T-helper 2 cell treated with Interferon-gamma antibody and Interleukin-4, amounts not matched to agents 5 μg/mL and 100 μg/mL, for 36 hours (primary cell): ENCODE measurements at regions not wholly inside any gene's neighbourhood (a gene's known extent, or its start where the extent isn't known, plus 50 kb on each side); places are given as distances from the start of the nearest gene placed in this dataset.

ENCODE experiments used
- DNase-seq: peaks from one replicate; pipeline ENCODE4 v3.0.0; 2021; ENCODE audit warnings: low spot score
- H3K27ac Mint-ChIP-seq: one replicate; pipeline ENCODE4 v1.8.0; 2021; ENCODE audit warnings: mild to moderate bottlenecking, mixed read lengths
- H3K27me3 Mint-ChIP-seq: one replicate; pipeline ENCODE4 v1.8.0; 2021; ENCODE audit warnings: low read depth, mixed read lengths
- H3K36me3 Mint-ChIP-seq: one replicate; pipeline ENCODE4 v1.8.0; 2021; ENCODE audit warnings: low read depth, mixed read lengths
- H3K4me1 Mint-ChIP-seq: one replicate; pipeline ENCODE4 v1.8.0; 2021; ENCODE audit warnings: low read depth, mixed read lengths
- H3K4me3 Mint-ChIP-seq: one replicate; pipeline ENCODE4 v1.8.0; 2022; ENCODE audit warnings: mild to moderate bottlenecking, moderate library complexity, mixed read lengths
- H3K9me3 Mint-ChIP-seq: one replicate; pipeline ENCODE4 v1.8.0; 2021; ENCODE audit warnings: mixed read lengths

- Mint-ChIP-seq H3K27ac (no peak overlapping the region), H3K4me3 (no peak overlapping the region), H3K9me3 (no peaks in the 10 kb centered on the region)
Measured at GRCh38 chr2:22897428-22897827, 487.6 kb upstream of the KLHL29 start.

GRCh38 chr2:22900674-22901073 lies 484.3 kb upstream of the KLHL29 start:
- Mint-ChIP-seq H3K9me3 (no peaks in the 10 kb centered on the region), H3K4me3 (no peak overlapping the region), H3K4me1 (no peaks in the 10 kb centered on the region), H3K27me3 (no peaks in the 10 kb centered on the region), H3K36me3 (no peaks in the 10 kb centered on the region), H3K27ac (no peak overlapping the region)
- no peak for DNase-seq

More at GRCh38 chr2:22897428-22897827, 487.6 kb upstream of the KLHL29 start:
- no peaks in the 10 kb centered on the region for H3K36me3 Mint-ChIP-seq
- no peaks in the 10 kb centered on the region for H3K27me3 Mint-ChIP-seq
- no peak for DNase-seq
- H3K4me1 Mint-ChIP-seq, result no peaks in the 10 kb centered on the region

DNA sequence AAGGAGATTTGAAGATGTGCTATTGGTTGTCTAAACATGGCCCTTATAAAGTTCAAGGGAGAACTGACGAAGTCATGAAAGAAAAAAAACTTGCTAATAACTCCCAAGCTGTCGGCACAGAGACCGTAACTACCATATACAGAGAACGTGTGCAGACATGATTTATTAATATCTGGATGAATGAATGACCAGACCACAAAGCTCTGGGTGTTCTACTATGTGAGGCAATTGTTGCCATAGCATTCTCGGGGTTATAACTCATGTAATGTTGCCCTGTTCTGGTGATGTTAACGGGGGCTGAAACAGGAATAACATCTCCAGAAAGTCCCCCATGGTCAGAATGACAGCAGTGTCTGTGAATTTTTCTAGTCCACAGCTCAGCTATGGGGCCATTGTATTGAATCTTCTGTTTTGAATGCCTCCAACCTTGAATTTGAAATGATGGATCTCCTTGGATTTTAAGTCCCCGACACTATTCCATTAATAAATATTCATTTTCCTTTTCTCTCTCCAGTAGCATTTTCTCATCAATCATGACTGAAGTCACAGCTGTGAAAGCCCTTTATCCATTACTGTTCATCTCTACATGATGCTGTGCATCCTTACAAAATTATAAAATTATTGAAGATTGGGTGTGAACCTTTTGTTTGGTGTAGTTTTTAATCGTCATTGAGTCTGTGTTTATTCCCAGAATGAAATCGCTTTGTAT lies 483.4 kb upstream of the KLHL29 start:
- Mint-ChIP-seq H3K9me3 (no peaks in the 10 kb centered on the region), H3K4me1 (no peaks in the 10 kb centered on the region)

DNA sequence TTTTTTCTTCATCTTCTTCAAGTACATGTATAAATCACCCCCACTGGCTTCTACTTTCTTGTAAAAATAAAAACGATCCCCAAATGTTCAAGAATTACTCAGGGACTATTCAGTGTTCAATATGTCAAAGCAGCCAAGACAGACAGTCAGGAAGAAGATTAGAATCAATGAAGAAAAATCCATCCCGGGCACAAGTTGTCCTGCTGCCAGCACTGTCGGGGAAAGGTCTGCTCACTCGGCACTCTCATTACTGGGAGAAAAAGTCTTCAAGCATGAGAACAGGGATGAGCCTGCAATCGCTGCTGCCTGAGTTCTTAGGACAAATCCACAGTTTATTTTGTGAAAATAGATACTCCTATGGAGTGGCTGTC lies 482.8 kb upstream of the KLHL29 start:
- Mint-ChIP-seq H3K27ac (no peak overlapping the region), H3K4me3 (no peak overlapping the region), H3K9me3 (no peaks in the 10 kb centered on the region), H3K36me3 (no peaks in the 10 kb centered on the region), H3K27me3 (no peaks in the 10 kb centered on the region), H3K4me1 (no peaks in the 10 kb centered on the region)
- DNase-seq, result no peak

More for the DNA sequence above, 483.4 kb upstream of the KLHL29 start:
- Mint-ChIP-seq H3K27me3 (no peaks in the 10 kb centered on the region), H3K27ac (no peak overlapping the region), H3K4me3 (no peak overlapping the region), H3K36me3 (no peaks in the 10 kb centered on the region)
- DNase-seq, result no peak

GRCh38 chr2:22902662-22903165 lies 482.3 kb upstream of the KLHL29 start:
- Mint-ChIP-seq H3K9me3 (no peaks in the 10 kb centered on the region), H3K27ac (no peak overlapping the region), H3K4me3 (no peak overlapping the region), H3K36me3 (no peaks in the 10 kb centered on the region), H3K4me1 (no peaks in the 10 kb centered on the region), H3K27me3 (no peaks in the 10 kb centered on the region)
- no peak for DNase-seq

GRCh38 chr2:22903616-22904015 lies 481.4 kb upstream of the KLHL29 start:
- DNase-seq, result no peak
- H3K9me3 Mint-ChIP-seq, result no peaks in the 10 kb centered on the region
- H3K27ac Mint-ChIP-seq, result no peak overlapping the region
- H3K4me3 Mint-ChIP-seq, result no peak overlapping the region
- no peaks in the 10 kb centered on the region for H3K4me1 Mint-ChIP-seq
- H3K36me3 Mint-ChIP-seq, result no peaks in the 10 kb centered on the region
- no peaks in the 10 kb centered on the region for H3K27me3 Mint-ChIP-seq

GRCh38 chr2:22904126-22904684 lies 480.8 kb upstream of the KLHL29 start:
- no peaks in the 10 kb centered on the region for H3K9me3 Mint-ChIP-seq
- H3K4me1 Mint-ChIP-seq, result no peaks in the 10 kb centered on the region
- no peak overlapping the region for H3K4me3 Mint-ChIP-seq
- no peak overlapping the region for H3K27ac Mint-ChIP-seq
- DNase-seq, result no peak
- no peaks in the 10 kb centered on the region for H3K27me3 Mint-ChIP-seq
- H3K36me3 Mint-ChIP-seq, result no peaks in the 10 kb centered on the region

- no peaks in the 10 kb centered on the region for H3K36me3 Mint-ChIP-seq
- no peak overlapping the region for H3K4me3 Mint-ChIP-seq
- no peaks in the 10 kb centered on the region for H3K4me1 Mint-ChIP-seq
- no peak for DNase-seq
- H3K9me3 Mint-ChIP-seq, result no peaks in the 10 kb centered on the region
- H3K27me3 Mint-ChIP-seq, result no peaks in the 10 kb centered on the region
- H3K27ac Mint-ChIP-seq, result no peak overlapping the region
Measured at GRCh38 chr2:22907330-22907729, 477.6 kb upstream of the KLHL29 start.

DNA sequence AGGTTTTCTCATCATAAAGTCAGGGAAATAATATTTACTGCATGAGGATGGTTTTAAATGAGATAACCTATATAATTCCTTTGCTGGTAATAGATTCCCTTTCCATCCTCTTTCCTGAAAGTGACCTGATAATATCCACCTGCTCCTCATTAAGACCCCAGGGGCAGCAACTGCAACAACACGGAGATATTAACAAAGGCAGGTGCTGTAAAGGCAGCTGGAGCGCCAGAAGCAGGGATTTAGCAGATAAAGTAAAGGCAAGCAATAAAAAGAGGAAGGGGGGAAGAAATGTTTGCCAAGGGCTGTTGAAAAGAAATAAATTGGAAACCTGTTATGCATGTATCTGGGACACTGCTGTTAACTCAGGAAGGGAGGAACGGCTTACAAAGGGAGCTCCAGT lies 472.6 kb upstream of the KLHL29 start:
- DNase-seq, result no peak
- no peak overlapping the region for H3K4me3 Mint-ChIP-seq
- no peak overlapping the region for H3K27ac Mint-ChIP-seq
- H3K9me3 Mint-ChIP-seq, result no peaks in the 10 kb centered on the region
- no peaks in the 10 kb centered on the region for H3K4me1 Mint-ChIP-seq
- no peaks in the 10 kb centered on the region for H3K27me3 Mint-ChIP-seq
- no peaks in the 10 kb centered on the region for H3K36me3 Mint-ChIP-seq

GRCh38 chr2:22929998-22930397 lies 455.0 kb upstream of the KLHL29 start:
- Mint-ChIP-seq H3K27ac (no peak overlapping the region), H3K4me1 (no peaks in the 10 kb centered on the region), H3K27me3 (no peaks in the 10 kb centered on the region), H3K9me3 (no peaks in the 10 kb centered on the region), H3K4me3 (no peak overlapping the region), H3K36me3 (no peaks in the 10 kb centered on the region)
- no peak for DNase-seq

GRCh38 chr2:22930781-22931180 lies 454.2 kb upstream of the KLHL29 start:
- no peak for DNase-seq
- Mint-ChIP-seq H3K36me3 (no peaks in the 10 kb centered on the region), H3K4me3 (no peak overlapping the region), H3K9me3 (no peaks in the 10 kb centered on the region), H3K27me3 (no peaks in the 10 kb centered on the region), H3K4me1 (no peaks in the 10 kb centered on the region), H3K27ac (no peak overlapping the region)

DNA sequence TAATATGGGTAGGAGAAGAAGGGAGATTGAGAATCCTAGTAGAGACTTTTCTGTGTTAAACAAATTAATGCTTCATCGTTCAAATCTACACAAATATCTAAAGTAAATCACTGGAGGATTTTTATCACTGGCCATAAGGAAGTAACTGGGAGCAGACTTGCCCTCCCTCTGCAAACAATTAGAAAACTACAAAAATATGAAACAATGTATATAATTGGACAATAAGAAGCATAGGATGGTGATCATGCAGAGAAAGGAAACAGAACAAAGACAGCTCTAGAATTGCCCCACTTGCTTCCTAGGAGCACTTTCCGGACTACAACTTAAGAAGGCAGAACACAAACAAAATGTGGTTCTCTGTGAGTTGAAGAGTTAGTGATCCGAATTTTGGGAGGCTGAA lies 452.7 kb upstream of the KLHL29 start:
- no peaks in the 10 kb centered on the region for H3K9me3 Mint-ChIP-seq
- no peaks in the 10 kb centered on the region for H3K27me3 Mint-ChIP-seq
- H3K4me3 Mint-ChIP-seq, result no peak overlapping the region
- H3K27ac Mint-ChIP-seq, result no peak overlapping the region
- no peaks in the 10 kb centered on the region for H3K36me3 Mint-ChIP-seq
- no peak for DNase-seq
- no peaks in the 10 kb centered on the region for H3K4me1 Mint-ChIP-seq

- Mint-ChIP-seq H3K4me1 (no peaks in the 10 kb centered on the region), H3K4me3 (no peak overlapping the region), H3K36me3 (no peaks in the 10 kb centered on the region), H3K27ac (no peak overlapping the region), H3K9me3 (no peaks in the 10 kb centered on the region), H3K27me3 (no peaks in the 10 kb centered on the region)
- DNase-seq, result no peak
Measured at GRCh38 chr2:22934747-22935146, 450.2 kb upstream of the KLHL29 start.

- H3K27ac Mint-ChIP-seq, result no peak overlapping the region
- no peaks in the 10 kb centered on the region for H3K4me1 Mint-ChIP-seq
- H3K27me3 Mint-ChIP-seq, result no peaks in the 10 kb centered on the region
- H3K36me3 Mint-ChIP-seq, result no peaks in the 10 kb centered on the region
- no peaks in the 10 kb centered on the region for H3K9me3 Mint-ChIP-seq
- DNase-seq, result no peak
- H3K4me3 Mint-ChIP-seq, result no peak overlapping the region
Measured at GRCh38 chr2:22942441-22942840, 442.5 kb upstream of the KLHL29 start.

DNA sequence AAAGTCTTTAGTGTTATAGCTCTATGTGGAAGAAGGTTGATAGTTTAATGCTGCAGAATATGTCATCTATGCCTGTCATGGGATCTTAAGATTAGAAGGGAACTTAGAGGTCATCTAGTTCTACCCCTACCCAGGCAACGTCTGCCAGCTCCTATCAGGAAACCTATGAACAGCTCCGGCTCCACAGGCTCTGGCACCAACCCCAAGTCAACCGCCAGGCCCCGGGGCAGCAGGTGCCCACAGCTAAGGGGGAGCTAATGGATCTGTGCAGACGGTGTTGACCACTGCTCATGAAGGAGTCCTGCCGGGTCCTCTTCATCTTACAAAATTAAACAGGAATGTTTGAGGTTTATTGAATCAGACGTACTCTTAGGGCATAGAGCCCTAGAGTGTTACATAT lies 440.8 kb upstream of the KLHL29 start:
- no peaks in the 10 kb centered on the region for H3K9me3 Mint-ChIP-seq
- no peak overlapping the region for H3K27ac Mint-ChIP-seq
- no peaks in the 10 kb centered on the region for H3K27me3 Mint-ChIP-seq
- no peak for DNase-seq
- no peaks in the 10 kb centered on the region for H3K4me1 Mint-ChIP-seq
- H3K36me3 Mint-ChIP-seq, result no peaks in the 10 kb centered on the region
- H3K4me3 Mint-ChIP-seq, result no peak overlapping the region
